DOHH2 (cell line): ENCODE measurements at regions not wholly inside any gene's neighbourhood (a gene's known extent, or its start where the extent isn't known, plus 50 kb on each side); places are given as distances from the start of the nearest gene placed in this dataset.

Source experiments
- H3F3A ChIP-seq: fragments of 200-600 bp; sonication (generic), shearing (Covaris generic); 2 replicates; pipeline ENCODE4 v1.6.0; 2016; ENCODE audit warnings: antibody characterized with exemption, mild to moderate bottlenecking; ENCODE audit not compliant: control insufficient read depth, insufficient read depth
- H3K27ac ChIP-seq: fragments of 200-600 bp; sonication (generic); 2 replicates; pipeline ENCODE4 v1.5.1; 2014; ENCODE audit warnings: low read depth, mild to moderate bottlenecking, low read length, moderate library complexity
- H3K27me3 ChIP-seq: fragments of 200-600 bp; sonication (generic); 2 replicates; pipeline ENCODE4 v1.6.1; 2014; ENCODE audit warnings: mild to moderate bottlenecking, low read length, mixed read lengths; ENCODE audit not compliant: control insufficient read depth
- H3K36me3 ChIP-seq: fragments of 200-600 bp; sonication (generic); 2 replicates; pipeline ENCODE4 v1.6.1; 2014; ENCODE audit warnings: mild to moderate bottlenecking, low read length, moderate library complexity, mixed read lengths; ENCODE audit not compliant: control insufficient read depth
- H3K4me1 ChIP-seq: fragments of 200-600 bp; sonication (generic); 2 replicates; pipeline ENCODE4 v1.6.1; 2014; ENCODE audit warnings: mild to moderate bottlenecking, low read length, mixed read lengths; ENCODE audit not compliant: control insufficient read depth
- H3K4me2 ChIP-seq: fragments of 200-600 bp; sonication (generic); 2 replicates; pipeline ENCODE4 v1.6.0; 2014; ENCODE audit warnings: mild to moderate bottlenecking, low read length, moderate library complexity
- H3K4me3 ChIP-seq: fragments of 200-600 bp; sonication (generic); 2 replicates; pipeline ENCODE4 v1.5.1; 2014; ENCODE audit warnings: mild to moderate bottlenecking, low read length, mixed read lengths
- H3K79me2 ChIP-seq: fragments of 200-600 bp; sonication (generic); 2 replicates; pipeline ENCODE4 v1.6.1; 2014; ENCODE audit warnings: mild to moderate bottlenecking, low read length, mixed read lengths; ENCODE audit not compliant: control insufficient read depth
- H3K9me2 ChIP-seq: fragments of 200-600 bp; sonication (generic); replicated peaks from 2 replicates; pipeline ENCODE4 v1.6.1; 2014; ENCODE audit warnings: mild to moderate bottlenecking, low read length, mixed read lengths; ENCODE audit not compliant: control insufficient read depth
- H3K9me3 ChIP-seq: fragments of 200-600 bp; sonication (generic); 2 replicates; pipeline ENCODE4 v1.6.1; 2014; ENCODE audit warnings: antibody characterized with exemption, low read length, mixed read lengths; ENCODE audit not compliant: control insufficient read depth, insufficient read depth
- H4K20me1 ChIP-seq: fragments of 200-600 bp; sonication (generic); 2 replicates; pipeline ENCODE4 v1.6.0; 2014; ENCODE audit warnings: low read depth, mild to moderate bottlenecking, antibody characterized with exemption, low read length, moderate library complexity; ENCODE audit not compliant: control insufficient read depth, insufficient read depth
- EZH2phosphoT487 ChIP-seq: fragments of 200-600 bp; sonication (generic); IDR thresholded peaks from 2 replicates; pipeline ENCODE4 v1.6.1; 2017; ENCODE audit warnings: borderline replicate concordance, mild to moderate bottlenecking, antibody characterized with exemption, low read length, moderate library complexity, mixed read lengths
- TF ChIP-seq, protein P1 (sequence below): fragments of 200-600 bp; sonication (generic); IDR thresholded peaks from one replicate; pipeline ENCODE4 v1.5.1; 2014; ENCODE audit warnings: antibody characterized with exemption, mild to moderate bottlenecking, low read depth, low read length; ENCODE audit not compliant: poor library complexity, severe bottlenecking

DNA sequence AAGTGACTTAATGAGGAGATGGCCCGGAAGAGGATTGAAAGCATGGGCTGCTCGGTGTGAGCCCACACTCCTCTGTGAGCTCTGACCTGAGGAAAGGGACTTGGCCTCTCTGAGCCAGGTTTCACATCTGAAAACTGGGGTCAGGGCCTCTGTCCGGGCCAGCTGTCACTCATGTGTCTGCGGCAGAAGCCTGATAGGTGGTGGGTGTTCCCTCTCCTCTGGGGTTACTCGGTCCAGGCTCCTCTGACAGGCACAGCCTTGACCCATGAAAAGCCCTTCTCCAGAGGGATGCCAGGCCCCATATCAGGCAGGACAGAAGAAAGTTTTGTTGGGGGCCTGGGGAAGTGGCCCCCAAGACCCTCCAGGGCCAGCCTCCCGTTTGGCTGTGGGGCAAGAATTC lies 131.4 kb downstream of the CHSY1 start:
- H3K27me3 ChIP-seq: peaks cover 6% of the 10 kb centered on the region; the same call in 1 of the 2 replicates
- no peaks in the 10 kb centered on the region for H3K9me2 ChIP-seq

More for the DNA sequence above, 131.4 kb downstream of the CHSY1 start:
- no peak for TF ChIP-seq EZH2phosphoT487
- TF ChIP-seq, protein P1, sequence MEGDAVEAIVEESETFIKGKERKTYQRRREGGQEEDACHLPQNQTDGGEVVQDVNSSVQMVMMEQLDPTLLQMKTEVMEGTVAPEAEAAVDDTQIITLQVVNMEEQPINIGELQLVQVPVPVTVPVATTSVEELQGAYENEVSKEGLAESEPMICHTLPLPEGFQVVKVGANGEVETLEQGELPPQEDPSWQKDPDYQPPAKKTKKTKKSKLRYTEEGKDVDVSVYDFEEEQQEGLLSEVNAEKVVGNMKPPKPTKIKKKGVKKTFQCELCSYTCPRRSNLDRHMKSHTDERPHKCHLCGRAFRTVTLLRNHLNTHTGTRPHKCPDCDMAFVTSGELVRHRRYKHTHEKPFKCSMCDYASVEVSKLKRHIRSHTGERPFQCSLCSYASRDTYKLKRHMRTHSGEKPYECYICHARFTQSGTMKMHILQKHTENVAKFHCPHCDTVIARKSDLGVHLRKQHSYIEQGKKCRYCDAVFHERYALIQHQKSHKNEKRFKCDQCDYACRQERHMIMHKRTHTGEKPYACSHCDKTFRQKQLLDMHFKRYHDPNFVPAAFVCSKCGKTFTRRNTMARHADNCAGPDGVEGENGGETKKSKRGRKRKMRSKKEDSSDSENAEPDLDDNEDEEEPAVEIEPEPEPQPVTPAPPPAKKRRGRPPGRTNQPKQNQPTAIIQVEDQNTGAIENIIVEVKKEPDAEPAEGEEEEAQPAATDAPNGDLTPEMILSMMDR: no peak
- Histone ChIP-seq H3K4me3 (no peak overlapping the region), H3K9me3 (no peaks in the 10 kb centered on the region), H3F3A (peaks cover 6% of the 10 kb centered on the region; the same call in 1 of the 2 replicates), H3K79me2 (no peaks in the 10 kb centered on the region), H3K27ac (no peak overlapping the region), H3K4me2 (no peak overlapping the region), H4K20me1 (no peaks in the 10 kb centered on the region), H3K36me3 (no peaks in the 10 kb centered on the region), H3K4me1 (peaks cover 38% of the 10 kb centered on the region)
